ENCODE measurements at regions not wholly inside any gene's neighbourhood (a gene's known extent, or its start where the extent isn't known, plus 50 kb on each side); places are given as distances from the start of the nearest gene placed in this dataset.

- Histone ChIP-seq H3K9me3 (no peaks in the 10 kb centered on the region), H3K4me3 (no peak overlapping the region), H3K4me1 (peaks cover 0 to 4% of the 10 kb centered on the region in 2 donors), H3K27me3 (no peaks in the 10 kb centered on the region), H3K27ac (no peak overlapping the region), H3K36me3 (no peaks in the 10 kb centered on the region)
- no peak for DNase-seq (ENCODE audit: low spot score in 2 of 2)
- intact Hi-C loops (cut with DNase I), result no loop called here
- no peak for TF ChIP-seq CTCF (IDR thresholded peaks at IDR 0.05)
These were observed 143.3 kb downstream of the GAS1 start for GRCh38 chr9:86804011-86804410.

- intact Hi-C loops (cut with DNase I), result no loop called here
- TF ChIP-seq CTCF (IDR thresholded peaks at IDR 0.05), result no peak
- Histone ChIP-seq H3K9me3 (no peaks in the 10 kb centered on the region), H3K4me3 (no peak overlapping the region), H3K27me3 (no peaks in the 10 kb centered on the region), H3K27ac (no peak overlapping the region), H3K4me1 (peaks cover 0 to 4% of the 10 kb centered on the region in 2 donors), H3K36me3 (no peaks in the 10 kb centered on the region)
- no peak for DNase-seq (ENCODE audit: low spot score in 2 of 2)
These were observed 144.2 kb downstream of the GAS1 start for GRCh38 chr9:86802900-86803673.

GRCh38 chr9:86801246-86801645 is 146.1 kb downstream of the GAS1 start:
- no peaks in the 10 kb centered on the region for H3K4me1 ChIP-seq
- H3K27ac ChIP-seq, result peak overlapping the region in 1 of 2 donors; percentile 3
- no peak overlapping the region for H3K4me3 ChIP-seq
- intact Hi-C loops (cut with DNase I), result no loop called here
- no peaks in the 10 kb centered on the region for H3K9me3 ChIP-seq
- H3K36me3 ChIP-seq, result no peaks in the 10 kb centered on the region
- H3K27me3 ChIP-seq, result no peaks in the 10 kb centered on the region
- no peak for TF ChIP-seq CTCF (IDR thresholded peaks at IDR 0.05)
- DNase-seq (ENCODE audit: low spot score in 2 of 2), result no peak

- Histone ChIP-seq H3K36me3 (no peaks in the 10 kb centered on the region), H3K27me3 (no peaks in the 10 kb centered on the region), H3K4me1 (peaks cover 0 to 1% of the 10 kb centered on the region in 2 donors), H3K27ac (no peak overlapping the region), H3K4me3 (no peak overlapping the region), H3K9me3 (no peaks in the 10 kb centered on the region)
- no peak for TF ChIP-seq CTCF (IDR thresholded peaks at IDR 0.05)
- intact Hi-C loops (cut with DNase I), result no loop called here
- no peak for DNase-seq (ENCODE audit: low spot score in 2 of 2)
These were observed 146.6 kb downstream of the GAS1 start for GRCh38 chr9:86800681-86801080.

- TF ChIP-seq CTCF (IDR thresholded peaks at IDR 0.05), result no peak
- intact Hi-C loops (cut with DNase I), result loop anchor here (10.0 kb wide), 1 partner anchor 186 kb away; no protein-coding TSS in a partner anchor
- H3K4me3 ChIP-seq, result no peak overlapping the region
These were observed 148.3 kb downstream of the GAS1 start for GRCh38 chr9:86798966-86799365.

More at GRCh38 chr9:86798966-86799365, 148.3 kb downstream of the GAS1 start:
- no peak for DNase-seq (ENCODE audit: low spot score in 2 of 2)
- Histone ChIP-seq H3K27ac (no peak overlapping the region), H3K9me3 (no peaks in the 10 kb centered on the region), H3K36me3 (no peaks in the 10 kb centered on the region), H3K27me3 (no peaks in the 10 kb centered on the region), H3K4me1 (peaks cover 0 to 5% of the 10 kb centered on the region in 2 donors)
